Mammary epithelial cell (primary cell): ENCODE measurements at regions not wholly inside any gene's neighbourhood (a gene's known extent, or its start where the extent isn't known, plus 50 kb on each side); places are given as distances from the start of the nearest gene placed in this dataset.

Experiments used
- EZH2 ChIP-seq: IDR thresholded peaks from 2 replicates; pipeline ENCODE4 v1.6.1; 2012; ENCODE audit warnings: low read length, inconsistent platforms, borderline replicate concordance
- TF ChIP-seq, protein P1 (sequence below), 2 donors: IDR thresholded peaks in 1 of 2; conservative IDR thresholded peaks in 1 of 2; 2 replicates each; pipeline ENCODE4 v1.5.1; 2011 to 2012; ENCODE audit warnings: inconsistent platforms in 2 of 2, low read length in 2 of 2, mild to moderate bottlenecking in 2 of 2, control low read depth in 1 of 2, low read depth in 1 of 2; ENCODE audit not compliant: insufficient read depth in 1 of 2; ENCODE audit errors: extremely low read depth in 1 of 2

DNA sequence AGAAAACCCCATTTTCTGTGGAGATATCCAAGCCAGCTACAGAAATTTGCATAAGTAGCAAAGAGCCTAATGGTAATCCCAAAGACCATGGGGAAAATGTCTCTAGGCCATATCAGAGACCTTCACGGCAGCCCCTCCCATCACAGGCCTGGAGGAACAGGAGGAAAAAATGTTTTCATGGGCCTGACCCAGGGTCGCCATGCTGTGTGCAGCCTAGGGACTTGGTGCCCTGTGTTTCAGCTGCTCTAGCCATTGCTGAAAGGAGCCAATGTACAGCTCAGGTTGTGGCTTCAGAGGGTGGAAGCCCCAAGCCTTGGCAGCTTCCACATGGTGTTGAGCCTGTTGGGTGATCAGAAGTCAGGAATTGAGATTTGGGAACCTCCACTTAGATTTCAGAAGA, 1150.7 kb downstream of the OTOL1 start:
- no peak for TF ChIP-seq EZH2
- TF ChIP-seq, protein P1, sequence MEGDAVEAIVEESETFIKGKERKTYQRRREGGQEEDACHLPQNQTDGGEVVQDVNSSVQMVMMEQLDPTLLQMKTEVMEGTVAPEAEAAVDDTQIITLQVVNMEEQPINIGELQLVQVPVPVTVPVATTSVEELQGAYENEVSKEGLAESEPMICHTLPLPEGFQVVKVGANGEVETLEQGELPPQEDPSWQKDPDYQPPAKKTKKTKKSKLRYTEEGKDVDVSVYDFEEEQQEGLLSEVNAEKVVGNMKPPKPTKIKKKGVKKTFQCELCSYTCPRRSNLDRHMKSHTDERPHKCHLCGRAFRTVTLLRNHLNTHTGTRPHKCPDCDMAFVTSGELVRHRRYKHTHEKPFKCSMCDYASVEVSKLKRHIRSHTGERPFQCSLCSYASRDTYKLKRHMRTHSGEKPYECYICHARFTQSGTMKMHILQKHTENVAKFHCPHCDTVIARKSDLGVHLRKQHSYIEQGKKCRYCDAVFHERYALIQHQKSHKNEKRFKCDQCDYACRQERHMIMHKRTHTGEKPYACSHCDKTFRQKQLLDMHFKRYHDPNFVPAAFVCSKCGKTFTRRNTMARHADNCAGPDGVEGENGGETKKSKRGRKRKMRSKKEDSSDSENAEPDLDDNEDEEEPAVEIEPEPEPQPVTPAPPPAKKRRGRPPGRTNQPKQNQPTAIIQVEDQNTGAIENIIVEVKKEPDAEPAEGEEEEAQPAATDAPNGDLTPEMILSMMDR (conservative IDR thresholded peaks at IDR 0.05 in 1 of 2, IDR thresholded peaks at IDR 0.05 in 1 of 2; ENCODE audit: extremely low read depth in 1 of 2, insufficient read depth in 1 of 2, low read depth in 1 of 2, low read length in 2 of 2) = no peak
